OCI-LY1 (cell line): ENCODE measurements at regions not wholly inside any gene's neighbourhood (a gene's known extent, or its start where the extent isn't known, plus 50 kb on each side); places are given as distances from the start of the nearest gene placed in this dataset.

Source experiments
- EZH2 ChIP-seq: fragments of 200-600 bp; sonication (generic), shearing (Covaris generic); IDR thresholded peaks from 2 replicates; pipeline ENCODE4 v1.8.0; 2017; ENCODE audit warnings: borderline replicate concordance, mixed run types, mild to moderate bottlenecking, antibody characterized with exemption, low read length, moderate library complexity, mixed read lengths
- TF ChIP-seq, protein P1 (sequence below): fragments of 200-600 bp; sonication (generic), shearing (Covaris generic); IDR thresholded peaks from 2 replicates; pipeline ENCODE4 v1.5.1; 2017; ENCODE audit warnings: mild to moderate bottlenecking, antibody characterized with exemption, low read length, moderate library complexity, mixed read lengths

DNA sequence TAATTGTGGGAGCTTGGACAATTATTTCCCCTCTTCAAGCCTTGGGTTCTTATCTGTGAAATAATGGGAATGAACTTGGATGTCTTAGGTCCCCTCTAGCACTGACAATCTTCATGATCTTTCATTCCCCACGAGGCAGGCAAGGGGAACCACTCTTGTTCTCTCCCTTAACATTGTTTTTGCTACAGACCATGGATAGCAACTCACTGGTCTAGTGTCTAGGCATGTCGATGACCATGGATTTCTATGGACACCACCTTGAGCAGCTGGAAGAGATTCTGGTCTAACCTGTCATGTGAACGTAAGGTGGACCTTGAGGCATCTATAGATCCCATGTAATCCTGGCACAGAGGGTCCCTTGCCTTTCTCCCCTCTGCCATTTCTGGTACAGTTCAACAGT lies 104.1 kb upstream of the DHX15 start:
- TF ChIP-seq, protein P1, sequence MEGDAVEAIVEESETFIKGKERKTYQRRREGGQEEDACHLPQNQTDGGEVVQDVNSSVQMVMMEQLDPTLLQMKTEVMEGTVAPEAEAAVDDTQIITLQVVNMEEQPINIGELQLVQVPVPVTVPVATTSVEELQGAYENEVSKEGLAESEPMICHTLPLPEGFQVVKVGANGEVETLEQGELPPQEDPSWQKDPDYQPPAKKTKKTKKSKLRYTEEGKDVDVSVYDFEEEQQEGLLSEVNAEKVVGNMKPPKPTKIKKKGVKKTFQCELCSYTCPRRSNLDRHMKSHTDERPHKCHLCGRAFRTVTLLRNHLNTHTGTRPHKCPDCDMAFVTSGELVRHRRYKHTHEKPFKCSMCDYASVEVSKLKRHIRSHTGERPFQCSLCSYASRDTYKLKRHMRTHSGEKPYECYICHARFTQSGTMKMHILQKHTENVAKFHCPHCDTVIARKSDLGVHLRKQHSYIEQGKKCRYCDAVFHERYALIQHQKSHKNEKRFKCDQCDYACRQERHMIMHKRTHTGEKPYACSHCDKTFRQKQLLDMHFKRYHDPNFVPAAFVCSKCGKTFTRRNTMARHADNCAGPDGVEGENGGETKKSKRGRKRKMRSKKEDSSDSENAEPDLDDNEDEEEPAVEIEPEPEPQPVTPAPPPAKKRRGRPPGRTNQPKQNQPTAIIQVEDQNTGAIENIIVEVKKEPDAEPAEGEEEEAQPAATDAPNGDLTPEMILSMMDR: no peak
- TF ChIP-seq EZH2: no peak
